ENCODE measurements at regions not wholly inside any gene's neighbourhood (a gene's known extent, or its start where the extent isn't known, plus 50 kb on each side); places are given as distances from the start of the nearest gene placed in this dataset.

GRCh38 chr18:2173486-2173885, 397.8 kb downstream of the METTL4 start:
- TF ChIP-seq, protein P1, sequence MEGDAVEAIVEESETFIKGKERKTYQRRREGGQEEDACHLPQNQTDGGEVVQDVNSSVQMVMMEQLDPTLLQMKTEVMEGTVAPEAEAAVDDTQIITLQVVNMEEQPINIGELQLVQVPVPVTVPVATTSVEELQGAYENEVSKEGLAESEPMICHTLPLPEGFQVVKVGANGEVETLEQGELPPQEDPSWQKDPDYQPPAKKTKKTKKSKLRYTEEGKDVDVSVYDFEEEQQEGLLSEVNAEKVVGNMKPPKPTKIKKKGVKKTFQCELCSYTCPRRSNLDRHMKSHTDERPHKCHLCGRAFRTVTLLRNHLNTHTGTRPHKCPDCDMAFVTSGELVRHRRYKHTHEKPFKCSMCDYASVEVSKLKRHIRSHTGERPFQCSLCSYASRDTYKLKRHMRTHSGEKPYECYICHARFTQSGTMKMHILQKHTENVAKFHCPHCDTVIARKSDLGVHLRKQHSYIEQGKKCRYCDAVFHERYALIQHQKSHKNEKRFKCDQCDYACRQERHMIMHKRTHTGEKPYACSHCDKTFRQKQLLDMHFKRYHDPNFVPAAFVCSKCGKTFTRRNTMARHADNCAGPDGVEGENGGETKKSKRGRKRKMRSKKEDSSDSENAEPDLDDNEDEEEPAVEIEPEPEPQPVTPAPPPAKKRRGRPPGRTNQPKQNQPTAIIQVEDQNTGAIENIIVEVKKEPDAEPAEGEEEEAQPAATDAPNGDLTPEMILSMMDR (IDR thresholded peaks at IDR 0.05) = no peak
- no peak for TF ChIP-seq POLR2A (IDR thresholded peaks at IDR 0.05)
